GM12892 (cell line): ENCODE measurements at regions not wholly inside any gene's neighbourhood (a gene's known extent, or its start where the extent isn't known, plus 50 kb on each side); places are given as distances from the start of the nearest gene placed in this dataset.
"Not testable (repeated sequence)": the region's sequence is repeated elsewhere in the genome, so short reads cannot be mapped to it uniquely, and the experiment has no call there.

Experiments used
- DNase-seq: peaks from one replicate; pipeline ENCODE4 v3.0.0; 2011; ENCODE audit not compliant: insufficient read length
- FAIRE-seq: peaks from 2 replicates; lab custom pipeline; 2011; peaks lifted over from hg19 to GRCh38; lab: Jason Lieb, UNC
- POLR2A ChIP-seq: IDR thresholded peaks from 2 replicates; pipeline ENCODE4 v1.6.1; 2011; ENCODE audit warnings: low read depth, low read length, control low read depth
- POLR2AphosphoS5 ChIP-seq: IDR thresholded peaks from 2 replicates; pipeline ENCODE4 v1.6.1; 2011; ENCODE audit warnings: low read depth, low read length, control low read depth
- TAF1 ChIP-seq: IDR thresholded peaks from 2 replicates; pipeline ENCODE4 v1.6.1; 2011; ENCODE audit warnings: low read depth, mild to moderate bottlenecking, control low read depth, low read length, borderline replicate concordance

DNA sequence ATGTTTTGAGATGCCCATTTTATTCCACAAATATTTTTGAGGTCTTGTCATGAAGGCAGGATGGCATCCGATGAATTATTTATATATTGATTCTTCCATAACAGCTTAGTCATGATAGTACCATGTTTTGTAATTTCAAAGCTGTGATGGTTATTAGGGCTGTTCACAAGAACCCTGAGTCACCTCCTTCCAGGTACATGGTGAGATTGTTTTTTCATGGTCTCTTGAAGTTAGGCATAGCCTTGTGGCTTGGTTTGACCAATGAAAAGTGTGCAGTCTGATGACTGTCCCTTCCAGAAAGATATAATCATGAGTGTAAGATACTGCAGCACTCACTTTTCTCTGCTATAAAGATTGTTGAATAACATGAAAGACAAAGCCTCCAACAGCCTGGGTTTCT lies 274.8 kb downstream of the FGFR2 start:
- DNase-seq (no peak), FAIRE-seq (no peak)
- no peak for TF ChIP-seq POLR2A

DNA sequence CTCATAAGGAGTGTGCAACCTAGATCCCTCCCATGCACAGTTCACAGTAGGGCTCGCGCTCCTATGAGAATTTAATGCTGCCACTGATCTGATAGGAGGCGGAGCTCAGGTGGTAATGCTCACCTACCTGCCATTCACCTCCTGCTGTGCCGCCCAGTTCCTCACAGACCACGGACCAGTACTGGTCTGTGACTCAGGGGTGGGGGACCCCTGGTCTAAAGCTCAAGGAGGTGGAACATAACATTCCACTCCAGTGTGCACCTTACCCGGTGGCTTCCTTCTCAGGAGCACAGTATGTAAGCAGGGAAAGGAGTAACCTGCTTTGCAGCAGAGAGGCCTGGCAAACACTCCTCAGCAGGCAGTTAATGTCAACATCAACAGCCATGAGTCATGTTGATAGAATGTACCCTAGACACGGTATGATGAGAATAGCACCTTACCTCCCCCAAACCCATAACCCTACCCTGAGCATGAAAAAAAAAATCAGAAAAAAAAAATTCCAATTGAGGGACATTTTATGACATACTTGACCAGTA lies 273.5 kb downstream of the FGFR2 start:
- DNase-seq: no peak
- FAIRE-seq: no peak
- TF ChIP-seq TAF1 (no peak), POLR2AphosphoS5 (no peak), POLR2A (no peak)

DNA sequence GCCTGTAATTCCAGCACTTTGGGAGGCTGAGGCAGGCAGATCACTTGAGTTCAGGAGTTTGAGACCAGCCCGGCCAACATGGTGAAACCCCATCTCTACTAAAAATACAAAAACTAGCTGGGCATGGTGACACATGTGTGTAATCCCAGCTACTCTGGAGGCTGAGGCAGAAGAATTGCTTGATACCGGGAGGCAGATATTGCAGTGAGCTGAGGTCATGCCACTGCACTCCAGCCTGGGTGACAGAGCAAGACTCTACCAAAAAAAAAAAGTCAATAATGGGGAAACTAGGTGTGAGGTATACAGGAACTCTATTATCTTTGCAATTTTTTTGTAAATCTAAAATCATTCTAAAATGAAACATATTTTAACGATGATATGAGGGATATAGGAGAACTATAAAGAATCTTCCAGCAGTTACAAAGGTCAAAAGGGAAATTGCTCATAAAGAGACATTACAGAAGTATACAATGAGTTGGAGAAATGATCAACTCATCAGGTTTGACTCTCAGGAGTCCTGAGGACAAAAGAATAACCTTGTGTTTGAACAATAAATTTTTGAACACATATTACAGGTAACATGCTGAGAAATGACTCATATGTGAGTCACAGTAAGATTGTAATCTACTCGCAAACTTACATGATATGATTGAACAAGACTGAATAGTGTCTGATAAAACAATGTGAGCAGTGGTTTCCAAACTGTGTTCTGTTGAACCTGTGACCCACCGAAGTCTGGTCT lies 272.6 kb downstream of the FGFR2 start:
- DNase-seq (no peak), FAIRE-seq (no peak)
- TF ChIP-seq POLR2A: no peak
- no peak for TF ChIP-seq POLR2AphosphoS5
- TF ChIP-seq TAF1: no peak

DNA sequence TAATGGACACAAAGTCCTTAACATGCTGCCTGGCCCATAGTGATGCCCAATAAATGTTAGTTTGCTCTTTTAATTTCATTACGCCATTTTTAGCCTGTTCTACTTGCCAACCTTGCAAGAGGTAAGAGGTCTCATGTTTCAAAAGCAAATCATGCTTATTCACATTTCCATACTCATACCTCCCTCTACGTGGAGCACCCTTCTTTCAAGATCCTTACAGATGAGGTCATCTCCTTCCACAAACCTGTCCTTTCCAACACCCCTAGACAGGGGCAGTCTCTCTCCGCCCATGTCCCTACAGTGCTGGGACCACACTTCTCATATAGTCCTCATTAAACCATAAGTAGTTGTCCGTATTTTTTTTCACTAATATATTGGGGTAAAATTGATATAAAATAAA lies 271.3 kb downstream of the FGFR2 start:
- no peak for FAIRE-seq

DNA sequence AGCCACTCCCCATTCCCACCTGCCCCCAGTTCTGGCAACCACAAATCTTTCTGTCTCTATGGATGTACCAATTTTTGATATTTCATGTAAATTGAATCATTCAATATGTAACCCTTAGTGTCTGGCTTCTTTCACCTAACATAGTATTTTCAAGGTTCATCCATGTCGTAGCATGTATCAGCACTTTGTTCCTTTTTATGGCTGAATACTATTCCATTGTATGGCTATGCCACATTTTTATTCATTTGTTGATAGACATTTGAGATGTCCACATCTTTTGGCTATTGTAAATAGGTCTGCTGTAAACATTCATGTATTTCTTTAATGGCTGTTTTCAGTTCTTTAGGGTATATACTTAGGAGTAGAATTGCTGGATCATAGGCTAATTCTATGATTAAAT lies 270.5 kb downstream of the FGFR2 start:
- DNase-seq: no peak
- no peak for TF ChIP-seq TAF1
- no peak for TF ChIP-seq POLR2A
- FAIRE-seq: no peak

More for the DNA sequence above, 271.3 kb downstream of the FGFR2 start:
- DNase-seq: no peak
- no peak for TF ChIP-seq POLR2A
- no peak for TF ChIP-seq POLR2AphosphoS5
- no peak for TF ChIP-seq TAF1

DNA sequence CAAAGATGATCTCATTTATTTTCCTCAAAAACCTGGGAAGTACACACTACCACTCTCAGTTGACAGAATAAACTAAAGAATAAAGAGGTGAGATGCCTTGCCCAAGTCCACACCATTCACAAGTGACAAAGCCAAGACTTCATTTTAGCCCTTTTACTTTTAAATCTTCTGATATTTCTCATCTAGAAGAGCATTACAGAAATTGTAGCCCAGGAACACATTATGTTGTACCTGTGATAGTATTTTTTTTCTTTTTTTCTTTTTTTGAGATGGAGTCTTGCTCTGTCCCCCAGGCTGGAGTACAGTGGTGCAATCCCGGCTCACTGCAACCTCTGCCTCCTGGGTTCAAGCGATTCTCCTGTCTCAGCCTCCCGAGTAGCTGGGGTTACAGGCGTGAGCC lies 268.6 kb downstream of the FGFR2 start:
- FAIRE-seq, DNase-seq: not testable (repeated sequence)

DNA sequence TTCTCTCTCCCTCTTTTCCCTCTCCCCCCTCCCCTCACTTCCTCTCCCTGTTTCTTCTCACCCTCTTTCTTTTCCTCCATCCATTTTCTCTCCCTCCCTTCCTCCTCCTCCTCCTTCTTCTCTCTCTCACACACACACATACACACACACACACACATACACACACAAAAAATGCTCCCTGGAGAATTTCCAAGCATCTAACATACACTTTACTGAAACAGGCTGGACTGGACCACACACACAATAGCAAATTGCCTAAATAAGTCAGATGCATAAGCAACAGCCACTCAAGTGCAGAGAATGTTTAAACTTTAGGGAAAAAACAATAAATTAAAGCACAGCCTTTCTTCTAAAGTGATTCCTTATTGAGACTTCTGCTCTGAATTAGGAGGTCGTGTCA lies 267.7 kb downstream of the FGFR2 start:
- no peak for FAIRE-seq
- no peak for TF ChIP-seq POLR2A
- no peak for TF ChIP-seq POLR2AphosphoS5
- TF ChIP-seq TAF1: no peak
- no peak for DNase-seq

DNA sequence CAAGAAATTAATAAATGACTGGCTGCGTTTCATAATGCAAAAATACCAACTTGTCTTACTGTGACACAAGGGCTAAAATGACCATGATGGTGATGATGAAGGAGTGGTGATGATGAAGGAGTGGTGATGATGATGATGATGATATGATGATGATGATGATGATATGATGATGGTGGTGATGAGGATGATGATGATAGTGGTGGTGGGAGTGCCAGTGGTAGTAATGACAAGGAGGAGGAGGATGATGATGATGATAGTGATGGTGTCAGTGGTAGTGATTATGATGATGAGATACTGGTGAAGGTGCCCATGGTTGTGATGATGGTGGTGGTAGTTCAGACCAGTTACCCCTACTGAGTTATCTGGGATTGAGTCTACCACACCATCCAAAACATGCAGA lies 265.9 kb downstream of the FGFR2 start:
- DNase-seq (no peak), FAIRE-seq (no peak)

DNA sequence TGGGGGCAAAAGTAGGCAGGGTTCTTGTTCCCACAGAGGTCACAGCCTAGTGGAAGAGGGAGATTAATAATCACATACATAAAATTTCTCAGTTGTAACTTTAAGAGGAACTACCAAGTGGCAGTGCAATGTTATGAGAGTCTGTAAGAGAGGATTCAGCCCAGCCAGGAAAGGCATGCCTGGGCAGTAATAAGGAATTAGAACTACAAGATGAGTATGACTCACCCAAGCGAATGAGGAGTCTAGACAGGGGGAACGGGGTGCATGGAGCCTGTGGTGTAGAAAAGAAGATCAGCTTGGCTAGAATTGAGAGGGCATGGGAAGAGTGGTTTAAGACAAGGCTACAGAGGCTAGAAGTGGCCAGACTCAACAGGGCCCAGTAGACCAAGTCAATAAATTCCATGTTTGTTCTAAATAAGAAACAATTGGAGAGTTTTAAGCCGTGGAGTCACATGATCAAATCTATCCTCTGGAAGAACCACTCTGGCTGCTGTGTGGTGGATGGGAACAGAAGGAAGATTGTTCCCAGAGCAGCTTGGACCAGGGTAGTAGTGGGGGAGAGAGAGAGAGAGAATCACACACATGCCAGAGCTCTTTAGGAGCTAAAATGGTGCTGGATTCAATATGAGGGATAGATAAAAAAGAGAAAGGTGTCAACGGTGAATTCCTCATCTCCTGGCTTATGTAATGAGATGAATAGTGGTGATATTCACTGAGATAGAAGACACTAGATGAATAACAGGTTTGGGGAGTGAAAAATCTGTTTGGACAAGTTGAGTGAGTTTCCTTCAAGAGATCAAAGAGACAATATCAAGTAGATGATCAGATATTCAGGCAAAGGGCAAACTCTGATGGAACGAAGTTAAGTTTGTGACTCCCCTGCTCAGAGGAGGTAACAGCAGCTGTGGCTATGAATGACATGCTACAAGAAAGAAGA lies 265.1 kb downstream of the FGFR2 start:
- DNase-seq (no peak), FAIRE-seq (no peak)
- TF ChIP-seq POLR2A (no peak), TAF1 (no peak), POLR2AphosphoS5 (no peak)

More for the DNA sequence above, 265.9 kb downstream of the FGFR2 start:
- TF ChIP-seq POLR2AphosphoS5 (no peak), POLR2A (no peak), TAF1 (no peak)

DNA sequence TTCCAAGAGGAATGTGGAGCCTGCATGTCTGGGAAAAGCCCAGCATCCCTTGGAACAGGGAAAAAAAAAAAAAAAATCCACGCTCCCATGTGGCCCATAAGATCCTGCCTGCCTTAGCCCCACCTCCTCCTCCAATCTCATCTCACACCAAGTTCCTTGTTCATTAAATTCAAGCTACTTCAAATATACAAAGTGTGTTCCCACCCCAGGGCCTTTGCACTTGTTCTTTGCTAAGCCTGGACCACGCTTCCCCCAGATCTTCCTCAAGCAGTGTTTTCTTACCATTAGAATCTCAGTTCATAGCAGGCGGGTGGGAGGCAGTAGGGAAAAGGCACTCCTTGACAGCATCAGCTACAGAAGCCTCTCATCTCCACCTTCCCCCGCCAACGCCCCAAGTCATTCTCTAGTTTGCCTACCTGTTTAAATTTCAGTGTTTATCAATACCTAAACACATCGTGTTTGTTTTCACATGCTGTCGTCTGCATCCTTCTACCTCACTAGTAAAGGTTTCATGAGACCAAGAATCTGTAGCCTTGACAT lies 262.8 kb downstream of the FGFR2 start:
- TF ChIP-seq POLR2A: no peak
- no peak for TF ChIP-seq TAF1
- TF ChIP-seq POLR2AphosphoS5: no peak
- no peak for FAIRE-seq
- no peak for DNase-seq

DNA sequence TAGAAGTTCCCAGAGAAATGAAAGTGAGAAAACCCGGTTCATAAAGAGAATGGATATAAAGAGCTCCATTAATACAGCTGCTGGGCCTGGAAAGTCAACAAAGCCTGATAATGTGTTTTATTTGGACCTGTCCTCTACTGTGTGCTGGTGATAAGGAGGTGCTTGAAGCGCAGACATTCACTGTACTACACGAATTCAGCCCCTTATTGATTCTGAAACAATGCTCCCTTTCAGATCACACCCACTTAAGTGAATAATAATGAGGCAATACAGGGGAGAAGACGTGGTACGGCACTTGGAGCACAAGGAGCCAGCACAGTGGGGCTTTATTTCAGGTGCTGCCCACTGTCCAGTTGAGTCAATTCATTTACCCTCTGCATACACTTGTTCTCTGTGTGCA lies 260.8 kb downstream of the FGFR2 start:
- no peak for DNase-seq

More for the DNA sequence above, 260.8 kb downstream of the FGFR2 start:
- no peak for FAIRE-seq
- TF ChIP-seq POLR2AphosphoS5: no peak
- no peak for TF ChIP-seq POLR2A
- TF ChIP-seq TAF1: no peak
